ENCODE measurements at regions not wholly inside any gene's neighbourhood (a gene's known extent, or its start where the extent isn't known, plus 50 kb on each side); places are given as distances from the start of the nearest gene placed in this dataset.
"Not testable (repeated sequence)": the region's sequence is repeated elsewhere in the genome, so short reads cannot be mapped to it uniquely, and the experiment has no call there.

- not testable (repeated sequence) for TF ChIP-seq CTCF, POLR2A, EP300, POLR2AphosphoS5 (IDR thresholded peaks at IDR 0.05)
Observed at GRCh38 chrY:3088149-3088548, 153.0 kb downstream of the ZFY start.

All from suprapubic skin (tissue), 4 donors.